ENCODE measurements at regions not wholly inside any gene's neighbourhood (a gene's known extent, or its start where the extent isn't known, plus 50 kb on each side); places are given as distances from the start of the nearest gene placed in this dataset.

DNA sequence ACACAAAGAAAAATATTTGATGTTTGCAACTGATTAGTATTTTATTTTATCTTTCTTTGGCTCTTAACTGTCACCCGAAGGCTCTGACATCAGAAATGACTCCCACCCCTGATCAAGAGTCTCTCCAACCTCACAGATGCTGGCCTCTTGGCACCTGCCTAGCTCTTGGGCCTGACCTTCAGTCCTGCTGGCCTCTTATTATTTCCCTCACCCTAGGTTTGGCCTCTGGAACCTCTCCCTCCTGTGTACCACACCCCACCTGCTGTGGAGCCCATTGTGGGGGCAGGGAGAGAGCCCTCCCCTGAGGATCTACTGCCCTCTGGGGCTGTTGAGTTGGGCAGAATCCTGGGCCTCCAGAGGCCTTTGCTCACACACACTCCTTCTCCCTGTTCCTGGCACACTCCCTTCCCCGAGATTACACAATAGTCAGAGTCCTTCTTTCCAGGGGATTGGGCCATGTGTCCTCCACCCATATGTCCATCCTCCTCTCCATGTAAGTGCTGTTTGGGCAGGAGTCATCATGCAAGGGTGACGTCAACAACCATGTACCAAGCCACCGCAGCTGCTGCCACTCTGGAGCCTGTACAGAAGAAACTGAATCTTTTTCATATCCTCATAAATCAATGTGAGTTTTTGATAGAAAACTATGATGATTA lies 124.3 kb downstream of the RASSF9 start:
- H3K36me3 ChIP-seq (ENCODE audit: control insufficient read depth, insufficient read depth, low read length), result no peaks in the 10 kb centered on the region
- POLR2A ChIA-PET, result no interaction called here
- CTCF ChIA-PET, result interaction anchor here (1.0 kb wide), 1 partner anchor 16 kb away, joined by 3 read pairs; no protein-coding TSS in a partner anchor
- DNase-seq (ENCODE audit: low read depth), result no peak
- H3K27me3 ChIP-seq (ENCODE audit: control insufficient read depth, insufficient read depth, low read length), result no peaks in the 10 kb centered on the region
- no peak for TF ChIP-seq CTCF (IDR thresholded peaks at IDR 0.05; ENCODE audit: insufficient read depth, low read depth, low read length)
- no peak overlapping the region for H3K4me3 ChIP-seq (ENCODE audit: low read depth, low read length)

GRCh38 chr12:85713373-85713772 lies 122.8 kb downstream of the RASSF9 start:
- H3K4me3 ChIP-seq (ENCODE audit: low read depth, low read length), result no peak overlapping the region
- ChIA-PET POLR2A (no interaction called here), CTCF (no interaction called here)
- no peaks in the 10 kb centered on the region for H3K27me3 ChIP-seq (ENCODE audit: control insufficient read depth, insufficient read depth, low read length)
- DNase-seq (ENCODE audit: low read depth), result no peak
- TF ChIP-seq CTCF (IDR thresholded peaks at IDR 0.05; ENCODE audit: insufficient read depth, low read depth, low read length), result no peak
- no peaks in the 10 kb centered on the region for H3K36me3 ChIP-seq (ENCODE audit: control insufficient read depth, insufficient read depth, low read length)

- no peak for TF ChIP-seq CTCF (IDR thresholded peaks at IDR 0.05; ENCODE audit: insufficient read depth, low read depth, low read length)
- no peaks in the 10 kb centered on the region for H3K36me3 ChIP-seq (ENCODE audit: control insufficient read depth, insufficient read depth, low read length)
- POLR2A ChIA-PET, result no interaction called here
These were observed 121.8 kb downstream of the RASSF9 start for GRCh38 chr12:85714425-85714824.

DNA sequence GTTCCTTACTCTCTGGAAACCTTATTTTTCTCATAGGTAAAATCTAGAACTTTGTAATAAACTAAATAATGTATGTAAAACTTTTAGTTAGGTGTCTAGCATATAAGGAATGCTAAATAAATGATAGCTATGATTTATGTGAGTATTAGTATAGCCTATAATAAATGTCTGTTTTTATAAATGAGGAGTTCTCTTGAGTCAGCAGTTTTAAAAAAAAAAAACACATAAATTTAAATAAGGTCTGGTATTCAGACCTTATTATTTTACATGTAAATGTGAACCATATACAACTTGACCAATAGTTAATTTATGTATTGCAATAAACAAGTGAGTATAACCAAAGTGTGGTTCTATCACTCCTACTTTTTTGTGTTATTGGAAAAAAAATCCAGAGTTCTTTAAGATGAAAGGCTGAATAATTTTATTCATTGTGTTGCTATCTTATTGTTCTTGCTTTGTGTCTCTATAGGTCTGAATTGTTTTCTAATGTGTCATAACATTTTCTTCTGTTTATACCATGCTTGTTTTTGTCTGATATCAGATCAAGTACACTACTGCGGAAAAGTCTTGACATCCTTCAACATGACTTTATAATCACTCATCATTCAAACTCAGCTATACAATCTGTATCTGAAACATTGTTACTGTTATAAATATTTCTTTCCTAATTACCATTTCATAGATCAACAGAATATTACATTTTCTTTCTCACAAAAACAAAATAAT lies 115.7 kb downstream of the RASSF9 start:
- H3K27me3 ChIP-seq (ENCODE audit: control insufficient read depth, insufficient read depth, low read length), result no peaks in the 10 kb centered on the region
- no peaks in the 10 kb centered on the region for H3K36me3 ChIP-seq (ENCODE audit: control insufficient read depth, insufficient read depth, low read length)
- POLR2A ChIA-PET, result no interaction called here
- no peak for TF ChIP-seq CTCF (IDR thresholded peaks at IDR 0.05; ENCODE audit: insufficient read depth, low read depth, low read length)
- no peak for DNase-seq (ENCODE audit: low read depth)
- H3K4me3 ChIP-seq (ENCODE audit: low read depth, low read length), result no peak overlapping the region
- CTCF ChIA-PET, result no interaction called here

More at GRCh38 chr12:85714425-85714824, 121.8 kb downstream of the RASSF9 start:
- H3K4me3 ChIP-seq (ENCODE audit: low read depth, low read length), result no peak overlapping the region
- DNase-seq (ENCODE audit: low read depth), result no peak
- CTCF ChIA-PET, result no interaction called here
- no peaks in the 10 kb centered on the region for H3K27me3 ChIP-seq (ENCODE audit: control insufficient read depth, insufficient read depth, low read length)

DNA sequence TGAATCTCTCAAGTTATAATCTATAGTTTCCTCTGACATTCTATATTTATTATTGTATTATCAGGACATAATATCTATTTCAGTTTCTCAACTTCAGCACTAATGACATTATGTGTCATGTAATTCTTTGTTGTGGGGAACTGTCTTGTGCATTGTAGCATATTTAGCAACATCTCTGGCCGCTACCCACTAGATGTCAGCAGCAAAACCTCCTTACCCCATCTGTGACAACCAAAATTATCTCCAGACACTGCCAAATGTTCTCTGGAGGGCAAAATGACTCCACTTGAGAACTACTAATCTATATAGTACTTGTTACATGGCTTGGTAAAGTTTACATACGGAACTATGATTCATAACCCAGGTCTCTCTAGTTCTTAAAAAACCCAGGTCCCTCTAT lies 110.2 kb downstream of the RASSF9 start:
- no peak for DNase-seq (ENCODE audit: low read depth)
- CTCF ChIA-PET, result no interaction called here

More for the DNA sequence above, 110.2 kb downstream of the RASSF9 start:
- no peak for TF ChIP-seq CTCF (IDR thresholded peaks at IDR 0.05; ENCODE audit: insufficient read depth, low read depth, low read length)
- no peaks in the 10 kb centered on the region for H3K36me3 ChIP-seq (ENCODE audit: control insufficient read depth, insufficient read depth, low read length)
- POLR2A ChIA-PET, result no interaction called here
- H3K27me3 ChIP-seq (ENCODE audit: control insufficient read depth, insufficient read depth, low read length), result no peaks in the 10 kb centered on the region
- H3K4me3 ChIP-seq (ENCODE audit: low read depth, low read length), result no peak overlapping the region
